Endothelial cell of umbilical vein (primary cell): ENCODE measurements at regions not wholly inside any gene's neighbourhood (a gene's known extent, or its start where the extent isn't known, plus 50 kb on each side); places are given as distances from the start of the nearest gene placed in this dataset.

ENCODE experiments used
- BruUV-seq: library from RNA; stranded (reverse); fragments of 400-500 nt; replicated peaks from 2 replicates; lab custom pipeline; 2021; lab: Mats Ljungman, UMichigan
- CTCF ChIA-PET: fragments of 300-600, 350-600 bp; sonication (Branson Sonifier 250); formaldehyde crosslinking; loops from one replicate; lab custom pipeline; 2021; ENCODE audit warnings: antibody characterized with exemption, inconsistent platforms; lab: Charles Lee
- POLR2A ChIA-PET: fragments of 300-600, 350-600 bp; sonication (Branson Sonifier 250); formaldehyde crosslinking; loops from one replicate; lab custom pipeline; 2021; ENCODE audit warnings: antibody characterized with exemption, inconsistent platforms; lab: Charles Lee
- DNase-seq: peaks from one replicate; pipeline ENCODE4 v3.0.0-alpha.2; 2011; ENCODE audit warnings: low read depth, low spot score
- FAIRE-seq: peaks from 2 replicates; lab custom pipeline; 2011; peaks lifted over from hg19 to GRCh38; lab: Jason Lieb, UNC
- H2AFZ ChIP-seq: 2 replicates; pipeline ENCODE4 v1.6.0; 2012; ENCODE audit warnings: low read depth, low read length, control low read depth, inconsistent platforms
- H3K27ac ChIP-seq: 2 replicates; pipeline ENCODE4 v1.5.1; 2011; ENCODE audit warnings: low read depth, mild to moderate bottlenecking, control low read depth, low read length, moderate library complexity; ENCODE audit not compliant: insufficient read depth
- H3K27me3 ChIP-seq, 2 experiments: 2 replicates each; pipeline versions ENCODE4 v1.6.0 to v1.6.1; 2011; ENCODE audit warnings: low read length in 2 of 2, mixed read lengths in 1 of 2; ENCODE audit not compliant: control insufficient read depth in 2 of 2, insufficient read depth in 2 of 2
- H3K36me3 ChIP-seq, 2 experiments: 2 replicates in 1 of 2; 3 replicates in 1 of 2; pipeline ENCODE4 v1.5.1; 2011; ENCODE audit warnings: low read length in 2 of 2, mild to moderate bottlenecking in 1 of 2, moderate library complexity in 1 of 2; ENCODE audit not compliant: control insufficient read depth in 2 of 2, insufficient read depth in 2 of 2; ENCODE audit errors: extremely low read depth in 1 of 2
- H3K4me1 ChIP-seq: 3 replicates; pipeline ENCODE4 v1.5.1; 2011; ENCODE audit warnings: mild to moderate bottlenecking, low read length; ENCODE audit not compliant: control insufficient read depth, insufficient read depth; ENCODE audit errors: extremely low read depth
- H3K4me2 ChIP-seq: 2 replicates; pipeline ENCODE4 v1.6.1; 2011; ENCODE audit warnings: low read length, control low read depth, mixed read lengths; ENCODE audit not compliant: insufficient read depth
- H3K4me3 ChIP-seq, 3 experiments: fragments of 200-600 bp in 1 of 3; sonication (generic), shearing (Covaris generic) in 1 of 3; replicated peaks in 1 of 3; 2 replicates each; pipeline ENCODE4 v1.5.1; 2011 to 2016; ENCODE audit warnings: control low read depth in 3 of 3, low read length in 3 of 3, mild to moderate bottlenecking in 2 of 3, inconsistent platforms in 1 of 3, low read depth in 1 of 3, moderate library complexity in 1 of 3; ENCODE audit not compliant: insufficient read depth in 1 of 3
- H3K79me2 ChIP-seq: 2 replicates; pipeline ENCODE4 v1.6.0; 2012; ENCODE audit warnings: low read length, inconsistent platforms; ENCODE audit not compliant: control insufficient read depth, insufficient read depth
- H3K9ac ChIP-seq: replicated peaks from 2 replicates; pipeline ENCODE3; 2011; ENCODE audit warnings: low read length, control low read depth; ENCODE audit not compliant: insufficient read depth; ENCODE audit errors: extremely low read depth
- H3K9me1 ChIP-seq: replicated peaks from 3 replicates; pipeline ENCODE4 v1.6.0; 2011; ENCODE audit warnings: mild to moderate bottlenecking, low read length; ENCODE audit not compliant: control insufficient read depth, insufficient read depth; ENCODE audit errors: extremely low read depth
- H3K9me3 ChIP-seq: replicated peaks from 2 replicates; pipeline ENCODE4 v1.5.1; 2012; ENCODE audit warnings: low read length, inconsistent platforms; ENCODE audit not compliant: control insufficient read depth, insufficient read depth
- H4K20me1 ChIP-seq: replicated peaks from 2 replicates; pipeline ENCODE3; 2011; ENCODE audit warnings: mild to moderate bottlenecking, low read length; ENCODE audit not compliant: control insufficient read depth, insufficient read depth; ENCODE audit errors: extremely low read depth
- EZH2 ChIP-seq: IDR thresholded peaks from 2 replicates; pipeline ENCODE4 v1.6.1; 2012; ENCODE audit warnings: borderline replicate concordance, low read depth, mild to moderate bottlenecking, moderate library complexity, low read length, inconsistent platforms; ENCODE audit not compliant: severe bottlenecking
- FOS ChIP-seq: IDR thresholded peaks from 2 replicates; pipeline ENCODE4 v1.6.1; 2011; ENCODE audit warnings: mild to moderate bottlenecking, low read length, moderate library complexity, borderline replicate concordance; ENCODE audit not compliant: insufficient read depth
- GATA2 ChIP-seq: IDR thresholded peaks from 2 replicates; pipeline ENCODE4 v1.7.0; 2011; ENCODE audit warnings: low read depth, mild to moderate bottlenecking, moderate library complexity, mixed read lengths, low read length; ENCODE audit not compliant: insufficient read length, insufficient read depth
- JUN ChIP-seq: IDR thresholded peaks from 2 replicates; pipeline ENCODE4 v1.6.1; 2011; ENCODE audit warnings: borderline replicate concordance, low read depth; ENCODE audit not compliant: insufficient read length, insufficient read depth
- MYC ChIP-seq: IDR thresholded peaks from one replicate; pipeline ENCODE4 v1.6.1; 2011; ENCODE audit warnings: mild to moderate bottlenecking, low read depth, low read length
- POLR2A ChIP-seq: IDR thresholded peaks from 2 replicates; pipeline ENCODE4 v1.6.1; 2012; ENCODE audit warnings: low read depth, mild to moderate bottlenecking, control low read depth, low read length
- POLR2AphosphoS5 ChIP-seq: IDR thresholded peaks from 2 replicates; pipeline ENCODE4 v1.6.1; 2012; ENCODE audit warnings: low read depth, mild to moderate bottlenecking, control low read depth, low read length, moderate library complexity; ENCODE audit not compliant: insufficient read depth
- dilution Hi-C: fragments of 300-500 bp; cut with MboI; formaldehyde crosslinking; loops from one replicate; pipeline ENCODE4 v1.15.0; 2019; ENCODE audit warnings: low sequenced_read_pairs; ENCODE audit not compliant: extremely low pct_ligation_motif_present
- intact Hi-C: fragments of 100-400 bp; cut with micrococcal nuclease; formaldehyde crosslinking; loops from one replicate; pipeline ENCODE4 v1.10.0; 2022
- TF ChIP-seq, protein P1 (sequence below), 2 donors: IDR thresholded peaks; 1 replicate in 1 of 2; 2 replicates in 1 of 2; pipeline ENCODE4 v1.5.1; 2011; ENCODE audit warnings: low read length in 2 of 2, mild to moderate bottlenecking in 2 of 2, moderate library complexity in 2 of 2, control low read depth in 1 of 2, inconsistent platforms in 1 of 2, low read depth in 1 of 2; ENCODE audit not compliant: insufficient read depth in 1 of 2; ENCODE audit errors: extremely low read depth in 1 of 2
- TF ChIP-seq, protein P2 (sequence below): IDR thresholded peaks from 2 replicates; pipeline ENCODE4 v1.6.1; 2011; ENCODE audit not compliant: insufficient read depth, insufficient read length

DNA sequence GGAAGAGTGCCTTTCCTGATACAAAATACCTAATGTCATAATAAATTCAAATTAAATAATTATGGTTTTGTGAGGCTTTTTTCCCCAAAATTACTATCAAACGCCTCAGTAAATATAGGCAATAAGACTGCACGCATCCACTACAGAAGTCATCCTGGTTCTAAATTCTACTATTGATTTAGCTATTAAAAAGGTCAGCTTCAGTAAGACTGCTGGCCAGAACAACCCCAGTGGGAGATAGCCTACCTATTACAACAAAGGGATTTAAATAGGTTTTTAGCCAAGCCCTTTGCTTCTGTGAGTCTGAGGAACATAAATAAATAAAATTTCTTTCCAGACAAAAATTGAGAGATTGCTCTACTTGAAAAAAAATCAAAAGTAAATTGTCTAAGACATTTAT lies 132.1 kb downstream of the PLPPR4 start:
- dilution Hi-C loops = no loop called here
- ChIA-PET CTCF (no interaction called here), POLR2A (no interaction called here)

More for the DNA sequence above, 132.1 kb downstream of the PLPPR4 start:
- Histone ChIP-seq H3K79me2 (no peaks in the 10 kb centered on the region), H4K20me1 (no peaks in the 10 kb centered on the region), H3K9me1 (no peaks in the 10 kb centered on the region), H3K36me3 (no peaks in the 10 kb centered on the region), H3K27ac (no peak overlapping the region), H3K4me1 (no peaks in the 10 kb centered on the region), H3K9ac (no peak overlapping the region), H3K9me3 (no peaks in the 10 kb centered on the region), H2AFZ (no peak overlapping the region), H3K4me2 (no peak overlapping the region), H3K4me3 (no peak overlapping the region), H3K27me3 (peaks cover 0 to 5% of the 10 kb centered on the region in 2 experiments)
- no peak for DNase-seq
- BruUV-seq = no TSS peak
- intact Hi-C loops = no loop called here
- TF ChIP-seq MYC (no peak), JUN (no peak), POLR2A (no peak), EZH2 (no peak), FOS (no peak), POLR2AphosphoS5 (no peak), GATA2 (no peak)
- TF ChIP-seq, protein P1, sequence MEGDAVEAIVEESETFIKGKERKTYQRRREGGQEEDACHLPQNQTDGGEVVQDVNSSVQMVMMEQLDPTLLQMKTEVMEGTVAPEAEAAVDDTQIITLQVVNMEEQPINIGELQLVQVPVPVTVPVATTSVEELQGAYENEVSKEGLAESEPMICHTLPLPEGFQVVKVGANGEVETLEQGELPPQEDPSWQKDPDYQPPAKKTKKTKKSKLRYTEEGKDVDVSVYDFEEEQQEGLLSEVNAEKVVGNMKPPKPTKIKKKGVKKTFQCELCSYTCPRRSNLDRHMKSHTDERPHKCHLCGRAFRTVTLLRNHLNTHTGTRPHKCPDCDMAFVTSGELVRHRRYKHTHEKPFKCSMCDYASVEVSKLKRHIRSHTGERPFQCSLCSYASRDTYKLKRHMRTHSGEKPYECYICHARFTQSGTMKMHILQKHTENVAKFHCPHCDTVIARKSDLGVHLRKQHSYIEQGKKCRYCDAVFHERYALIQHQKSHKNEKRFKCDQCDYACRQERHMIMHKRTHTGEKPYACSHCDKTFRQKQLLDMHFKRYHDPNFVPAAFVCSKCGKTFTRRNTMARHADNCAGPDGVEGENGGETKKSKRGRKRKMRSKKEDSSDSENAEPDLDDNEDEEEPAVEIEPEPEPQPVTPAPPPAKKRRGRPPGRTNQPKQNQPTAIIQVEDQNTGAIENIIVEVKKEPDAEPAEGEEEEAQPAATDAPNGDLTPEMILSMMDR (IDR thresholded peaks at IDR 0.05; ENCODE audit: extremely low read depth in 1 of 2, insufficient read depth in 1 of 2, low read depth in 1 of 2, low read length in 2 of 2) = no peak
- TF ChIP-seq, protein P2, sequence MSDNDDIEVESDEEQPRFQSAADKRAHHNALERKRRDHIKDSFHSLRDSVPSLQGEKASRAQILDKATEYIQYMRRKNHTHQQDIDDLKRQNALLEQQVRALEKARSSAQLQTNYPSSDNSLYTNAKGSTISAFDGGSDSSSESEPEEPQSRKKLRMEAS = no peak
- FAIRE-seq = no peak
